Activated CD4-positive, alpha-beta memory T cell treated with anti-CD3 and anti-CD28 coated beads for 36 hours (primary cell): ENCODE measurements at regions not wholly inside any gene's neighbourhood (a gene's known extent, or its start where the extent isn't known, plus 50 kb on each side); places are given as distances from the start of the nearest gene placed in this dataset.

Source experiments
- CTCF ChIA-PET: fragments of 350-600 bp; sonication (Branson Sonifier 250); formaldehyde crosslinking; loops from one replicate; lab custom pipeline; 2021; ENCODE audit warnings: antibody characterized with exemption, inconsistent platforms; lab: Charles Lee
- POLR2A ChIA-PET: fragments of 350-600 bp; sonication (Branson Sonifier 250); formaldehyde crosslinking; loops from one replicate; lab custom pipeline; 2021; ENCODE audit warnings: antibody characterized with exemption; lab: Charles Lee
- DNase-seq: peaks from one replicate; pipeline ENCODE4 v3.0.0-alpha.2; 2020
- H3K27ac Mint-ChIP-seq: one replicate; pipeline ENCODE4 v1.8.0; 2021; ENCODE audit warnings: mixed read lengths
- H3K27me3 Mint-ChIP-seq: one replicate; pipeline ENCODE4 v1.8.0; 2021; ENCODE audit warnings: mixed read lengths
- H3K36me3 Mint-ChIP-seq: one replicate; pipeline ENCODE4 v1.8.0; 2021; ENCODE audit warnings: mixed read lengths
- H3K4me1 Mint-ChIP-seq: one replicate; pipeline ENCODE4 v1.8.0; 2021; ENCODE audit warnings: low read depth, mixed read lengths
- H3K4me3 Mint-ChIP-seq: one replicate; pipeline ENCODE4 v1.8.0; 2021; ENCODE audit warnings: mild to moderate bottlenecking, mixed read lengths
- H3K9me3 Mint-ChIP-seq: one replicate; pipeline ENCODE4 v1.8.0; 2021; ENCODE audit warnings: mixed read lengths
- intact Hi-C: fragments of 100-400 bp; cut with micrococcal nuclease; formaldehyde crosslinking; loops from one replicate; pipeline ENCODE4 v1.15.1; 2023

- no peak overlapping the region for H3K27ac Mint-ChIP-seq
- peaks cover 7% of the 10 kb centered on the region for H3K9me3 Mint-ChIP-seq
- H3K4me1 Mint-ChIP-seq: peaks cover 25% of the 10 kb centered on the region
- ChIA-PET POLR2A (no interaction called here), CTCF (no interaction called here)
- no peak for DNase-seq
- intact Hi-C loops: no loop called here
- H3K27me3 Mint-ChIP-seq: peaks cover 5% of the 10 kb centered on the region
- H3K36me3 Mint-ChIP-seq: peaks cover 4% of the 10 kb centered on the region
- no peak overlapping the region for H3K4me3 Mint-ChIP-seq
Measured at GRCh38 chr3:72254483-72254882, 469.5 kb upstream of the PROK2 start.

- ChIA-PET POLR2A (no interaction called here), CTCF (no interaction called here)
- DNase-seq: no peak
- H3K9me3 Mint-ChIP-seq: no peaks in the 10 kb centered on the region
- H3K4me1 Mint-ChIP-seq: peaks cover 2% of the 10 kb centered on the region
- H3K4me3 Mint-ChIP-seq: no peak overlapping the region
- intact Hi-C loops: no loop called here
- no peaks in the 10 kb centered on the region for H3K36me3 Mint-ChIP-seq
- no peak overlapping the region for H3K27ac Mint-ChIP-seq
- no peaks in the 10 kb centered on the region for H3K27me3 Mint-ChIP-seq
Measured at GRCh38 chr3:72250725-72251124, 465.8 kb upstream of the PROK2 start.

- Mint-ChIP-seq H3K27me3 (no peaks in the 10 kb centered on the region), H3K27ac (no peak overlapping the region), H3K36me3 (no peaks in the 10 kb centered on the region), H3K4me3 (no peak overlapping the region), H3K4me1 (no peaks in the 10 kb centered on the region), H3K9me3 (no peaks in the 10 kb centered on the region)
- intact Hi-C loops: no loop called here
- DNase-seq: no peak
- CTCF ChIA-PET: no interaction called here
- POLR2A ChIA-PET: no interaction called here
Measured at GRCh38 chr3:72248869-72249268, 463.9 kb upstream of the PROK2 start.

GRCh38 chr3:72248389-72248761 is 463.4 kb upstream of the PROK2 start:
- H3K4me1 Mint-ChIP-seq: no peaks in the 10 kb centered on the region
- DNase-seq: no peak
- no peaks in the 10 kb centered on the region for H3K9me3 Mint-ChIP-seq
- H3K27ac Mint-ChIP-seq: no peak overlapping the region
- ChIA-PET POLR2A (no interaction called here), CTCF (no interaction called here)
- intact Hi-C loops: no loop called here
- no peaks in the 10 kb centered on the region for H3K27me3 Mint-ChIP-seq
- no peak overlapping the region for H3K4me3 Mint-ChIP-seq
- no peaks in the 10 kb centered on the region for H3K36me3 Mint-ChIP-seq

GRCh38 chr3:72247645-72248388 is 462.9 kb upstream of the PROK2 start:
- DNase-seq: no peak
- ChIA-PET POLR2A (no interaction called here), CTCF (no interaction called here)
- intact Hi-C loops: no loop called here
- H3K4me1 Mint-ChIP-seq: no peaks in the 10 kb centered on the region
- no peak overlapping the region for H3K27ac Mint-ChIP-seq
- no peak overlapping the region for H3K4me3 Mint-ChIP-seq
- no peaks in the 10 kb centered on the region for H3K36me3 Mint-ChIP-seq
- H3K9me3 Mint-ChIP-seq: no peaks in the 10 kb centered on the region
- H3K27me3 Mint-ChIP-seq: no peaks in the 10 kb centered on the region

GRCh38 chr3:72247126-72247525 is 462.2 kb upstream of the PROK2 start:
- no peak overlapping the region for H3K27ac Mint-ChIP-seq
- no peaks in the 10 kb centered on the region for H3K9me3 Mint-ChIP-seq
- intact Hi-C loops: no loop called here
- DNase-seq: no peak
- POLR2A ChIA-PET: no interaction called here
- H3K4me3 Mint-ChIP-seq: no peak overlapping the region
- no peaks in the 10 kb centered on the region for H3K27me3 Mint-ChIP-seq
- H3K36me3 Mint-ChIP-seq: no peaks in the 10 kb centered on the region
- no peaks in the 10 kb centered on the region for H3K4me1 Mint-ChIP-seq
- CTCF ChIA-PET: no interaction called here

- Mint-ChIP-seq H3K9me3 (no peaks in the 10 kb centered on the region), H3K36me3 (no peaks in the 10 kb centered on the region), H3K4me3 (no peak overlapping the region), H3K4me1 (no peaks in the 10 kb centered on the region), H3K27ac (no peak overlapping the region), H3K27me3 (no peaks in the 10 kb centered on the region)
- CTCF ChIA-PET: no interaction called here
- POLR2A ChIA-PET: no interaction called here
- no peak for DNase-seq
- intact Hi-C loops: no loop called here
Measured at GRCh38 chr3:72246685-72247084, 461.7 kb upstream of the PROK2 start.

- ChIA-PET CTCF (no interaction called here), POLR2A (no interaction called here)
- Mint-ChIP-seq H3K4me3 (no peak overlapping the region), H3K9me3 (no peaks in the 10 kb centered on the region), H3K36me3 (no peaks in the 10 kb centered on the region), H3K27ac (no peak overlapping the region), H3K27me3 (no peaks in the 10 kb centered on the region), H3K4me1 (no peaks in the 10 kb centered on the region)
- intact Hi-C loops: no loop called here
- no peak for DNase-seq
Measured at GRCh38 chr3:72245183-72245811, 460.3 kb upstream of the PROK2 start.

GRCh38 chr3:72244396-72244795 is 459.4 kb upstream of the PROK2 start:
- ChIA-PET POLR2A (no interaction called here), CTCF (no interaction called here)
- no peaks in the 10 kb centered on the region for H3K9me3 Mint-ChIP-seq
- intact Hi-C loops: no loop called here
- H3K4me3 Mint-ChIP-seq: no peak overlapping the region
- H3K27ac Mint-ChIP-seq: no peak overlapping the region
- no peak for DNase-seq
- H3K36me3 Mint-ChIP-seq: no peaks in the 10 kb centered on the region
- no peaks in the 10 kb centered on the region for H3K4me1 Mint-ChIP-seq
- H3K27me3 Mint-ChIP-seq: no peaks in the 10 kb centered on the region

GRCh38 chr3:72242326-72242725 is 457.4 kb upstream of the PROK2 start:
- ChIA-PET CTCF (interaction anchor here (0.6 kb wide), 1 partner anchor 238 kb away, joined by 3 read pairs; no protein-coding TSS in a partner anchor), POLR2A (no interaction called here)
- no peaks in the 10 kb centered on the region for H3K36me3 Mint-ChIP-seq
- no peaks in the 10 kb centered on the region for H3K4me1 Mint-ChIP-seq
- H3K27me3 Mint-ChIP-seq: no peaks in the 10 kb centered on the region
- DNase-seq: no peak
- no peak overlapping the region for H3K4me3 Mint-ChIP-seq
- no peaks in the 10 kb centered on the region for H3K9me3 Mint-ChIP-seq
- no peak overlapping the region for H3K27ac Mint-ChIP-seq
- intact Hi-C loops: no loop called here

- Mint-ChIP-seq H3K36me3 (no peaks in the 10 kb centered on the region), H3K4me3 (no peak overlapping the region), H3K27me3 (no peaks in the 10 kb centered on the region), H3K27ac (no peak overlapping the region), H3K9me3 (no peaks in the 10 kb centered on the region), H3K4me1 (no peaks in the 10 kb centered on the region)
- CTCF ChIA-PET: interaction anchor here (0.6 kb wide), 1 partner anchor 237 kb away, joined by 3 read pairs; no protein-coding TSS in a partner anchor
- DNase-seq: no peak
- POLR2A ChIA-PET: no interaction called here
- intact Hi-C loops: no loop called here
Measured at GRCh38 chr3:72241525-72241924, 456.6 kb upstream of the PROK2 start.

- H3K36me3 Mint-ChIP-seq: no peaks in the 10 kb centered on the region
- intact Hi-C loops: no loop called here
- ChIA-PET POLR2A (no interaction called here), CTCF (no interaction called here)
- no peak for DNase-seq
- H3K27ac Mint-ChIP-seq: no peak overlapping the region
- H3K9me3 Mint-ChIP-seq: no peaks in the 10 kb centered on the region
- no peaks in the 10 kb centered on the region for H3K27me3 Mint-ChIP-seq
- H3K4me1 Mint-ChIP-seq: no peaks in the 10 kb centered on the region
- no peak overlapping the region for H3K4me3 Mint-ChIP-seq
Measured at GRCh38 chr3:72240531-72240930, 455.6 kb upstream of the PROK2 start.

GRCh38 chr3:72238801-72239200 is 453.9 kb upstream of the PROK2 start:
- no peaks in the 10 kb centered on the region for H3K4me1 Mint-ChIP-seq
- intact Hi-C loops: no loop called here
- ChIA-PET CTCF (no interaction called here), POLR2A (no interaction called here)
- H3K27ac Mint-ChIP-seq: no peak overlapping the region
- no peaks in the 10 kb centered on the region for H3K36me3 Mint-ChIP-seq
- H3K9me3 Mint-ChIP-seq: no peaks in the 10 kb centered on the region
- DNase-seq: no peak
- H3K27me3 Mint-ChIP-seq: no peaks in the 10 kb centered on the region
- no peak overlapping the region for H3K4me3 Mint-ChIP-seq
